ENCODE measurements at regions not wholly inside any gene's neighbourhood (a gene's known extent, or its start where the extent isn't known, plus 50 kb on each side); places are given as distances from the start of the nearest gene placed in this dataset.
"Not testable (repeated sequence)": the region's sequence is repeated elsewhere in the genome, so short reads cannot be mapped to it uniquely, and the experiment has no call there.

DNA sequence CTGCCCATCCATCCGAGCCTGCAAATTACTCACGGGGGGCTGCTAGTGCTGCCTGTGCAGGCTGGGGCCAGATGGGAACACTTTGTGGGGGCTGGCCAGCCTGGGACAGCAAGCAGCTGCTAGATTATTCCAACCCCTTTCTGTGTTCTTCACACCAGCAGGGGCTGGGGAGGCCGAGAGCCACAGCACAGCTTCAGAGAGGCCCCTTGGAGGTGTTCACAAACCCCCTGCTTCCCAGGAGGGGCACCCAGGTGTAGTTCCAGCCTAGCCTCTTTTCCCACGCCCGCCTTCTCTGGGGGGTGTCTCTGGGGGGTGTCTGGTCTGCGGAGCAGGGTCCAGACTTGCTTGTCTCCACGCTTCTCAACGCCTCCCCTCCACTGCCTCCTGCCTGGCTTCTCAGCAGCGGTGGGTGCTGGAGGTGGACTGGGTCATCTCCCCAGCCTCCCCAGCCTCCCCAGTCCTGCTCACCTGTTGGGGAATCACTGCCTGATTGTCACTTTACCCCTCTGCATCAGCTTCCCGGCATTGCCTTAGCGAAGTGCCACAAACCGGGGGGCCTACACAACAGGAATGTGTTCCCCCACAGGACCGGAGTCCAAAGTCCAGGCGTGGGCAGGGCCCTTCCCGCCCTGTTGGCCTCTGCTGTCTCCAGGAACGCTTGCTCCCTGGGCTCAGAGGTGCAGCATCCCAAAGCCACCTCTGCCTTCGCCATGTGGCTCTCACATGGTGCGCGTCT lies 74.0 kb upstream of the EN2 start:
- TF ChIP-seq, protein P1, sequence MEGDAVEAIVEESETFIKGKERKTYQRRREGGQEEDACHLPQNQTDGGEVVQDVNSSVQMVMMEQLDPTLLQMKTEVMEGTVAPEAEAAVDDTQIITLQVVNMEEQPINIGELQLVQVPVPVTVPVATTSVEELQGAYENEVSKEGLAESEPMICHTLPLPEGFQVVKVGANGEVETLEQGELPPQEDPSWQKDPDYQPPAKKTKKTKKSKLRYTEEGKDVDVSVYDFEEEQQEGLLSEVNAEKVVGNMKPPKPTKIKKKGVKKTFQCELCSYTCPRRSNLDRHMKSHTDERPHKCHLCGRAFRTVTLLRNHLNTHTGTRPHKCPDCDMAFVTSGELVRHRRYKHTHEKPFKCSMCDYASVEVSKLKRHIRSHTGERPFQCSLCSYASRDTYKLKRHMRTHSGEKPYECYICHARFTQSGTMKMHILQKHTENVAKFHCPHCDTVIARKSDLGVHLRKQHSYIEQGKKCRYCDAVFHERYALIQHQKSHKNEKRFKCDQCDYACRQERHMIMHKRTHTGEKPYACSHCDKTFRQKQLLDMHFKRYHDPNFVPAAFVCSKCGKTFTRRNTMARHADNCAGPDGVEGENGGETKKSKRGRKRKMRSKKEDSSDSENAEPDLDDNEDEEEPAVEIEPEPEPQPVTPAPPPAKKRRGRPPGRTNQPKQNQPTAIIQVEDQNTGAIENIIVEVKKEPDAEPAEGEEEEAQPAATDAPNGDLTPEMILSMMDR (IDR thresholded peaks at IDR 0.05; ENCODE audit: insufficient read depth, missing control alignments) = no peak
- FAIRE-seq = no peak
- DNase-seq (ENCODE audit: insufficient read length, low spot score) = no peak

DNA sequence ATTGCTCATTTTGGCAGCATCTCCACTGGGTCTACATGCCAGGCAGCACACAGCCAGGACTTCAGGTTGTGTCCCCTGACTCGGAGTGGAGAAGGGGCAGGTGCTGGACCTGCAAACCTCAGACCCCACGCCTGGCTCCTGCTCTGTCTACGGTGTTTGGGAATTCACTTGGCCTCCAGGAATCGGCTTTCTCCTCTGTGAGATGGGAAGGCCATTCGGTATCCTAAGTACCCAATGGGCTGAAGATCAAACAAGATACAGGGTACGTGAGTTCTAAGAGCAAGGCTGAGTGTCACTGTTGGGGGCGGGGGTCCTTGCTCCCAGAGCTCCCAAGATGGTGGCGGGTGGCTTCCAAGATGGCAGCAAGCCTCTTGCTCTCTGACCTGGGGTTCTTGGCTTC lies 73.2 kb upstream of the EN2 start:
- TF ChIP-seq, protein P1 (IDR thresholded peaks at IDR 0.05; ENCODE audit: insufficient read depth, missing control alignments) = no peak
- no peak for DNase-seq (ENCODE audit: insufficient read length, low spot score)
- no peak for FAIRE-seq

DNA sequence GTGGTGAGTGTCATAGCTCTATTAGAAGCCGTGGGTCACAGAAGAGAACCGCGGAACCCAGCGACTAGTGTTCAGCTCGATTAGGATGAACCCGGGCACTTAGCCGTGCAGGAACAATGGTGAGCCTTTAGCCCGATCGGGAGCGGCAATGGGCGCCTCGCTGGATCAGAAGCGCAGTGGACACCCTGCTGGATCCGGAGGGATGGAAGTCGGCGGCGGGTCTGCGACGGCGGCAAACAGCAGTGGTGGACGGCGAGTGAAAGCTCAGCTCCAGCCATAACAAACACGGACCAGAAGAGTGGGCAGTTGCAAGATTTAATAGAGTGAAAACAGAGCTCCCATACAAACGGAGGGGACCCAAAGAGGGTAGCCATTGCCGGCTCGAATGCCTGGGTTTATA lies 72.7 kb upstream of the EN2 start:
- not testable (repeated sequence) for FAIRE-seq

DNA sequence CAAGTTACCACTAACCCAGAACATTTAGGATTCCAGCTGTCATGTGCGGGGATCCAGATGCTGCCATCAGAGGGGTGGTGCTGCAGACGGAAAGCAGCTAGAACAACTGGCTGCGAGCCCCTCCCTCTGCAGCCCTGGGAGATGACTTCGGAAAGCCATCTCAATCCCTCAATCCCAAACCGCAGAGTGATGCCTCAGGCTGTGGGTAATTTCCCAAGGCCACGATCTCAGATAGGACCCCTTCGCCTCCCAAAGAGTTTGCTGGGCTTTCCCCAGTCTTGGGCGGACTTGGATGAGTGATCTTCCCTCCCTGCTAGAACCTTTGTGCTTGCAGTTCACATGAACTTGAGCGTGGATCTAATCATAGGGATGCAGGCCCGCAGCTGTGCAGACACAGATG lies 71.3 kb upstream of the EN2 start:
- no peak for DNase-seq (ENCODE audit: insufficient read length, low spot score)
- TF ChIP-seq, protein P1 (IDR thresholded peaks at IDR 0.05; ENCODE audit: insufficient read depth, missing control alignments) = no peak
- FAIRE-seq = no peak

More for the DNA sequence above, 72.7 kb upstream of the EN2 start:
- not testable (repeated sequence) for DNase-seq (ENCODE audit: insufficient read length, low spot score)

DNA sequence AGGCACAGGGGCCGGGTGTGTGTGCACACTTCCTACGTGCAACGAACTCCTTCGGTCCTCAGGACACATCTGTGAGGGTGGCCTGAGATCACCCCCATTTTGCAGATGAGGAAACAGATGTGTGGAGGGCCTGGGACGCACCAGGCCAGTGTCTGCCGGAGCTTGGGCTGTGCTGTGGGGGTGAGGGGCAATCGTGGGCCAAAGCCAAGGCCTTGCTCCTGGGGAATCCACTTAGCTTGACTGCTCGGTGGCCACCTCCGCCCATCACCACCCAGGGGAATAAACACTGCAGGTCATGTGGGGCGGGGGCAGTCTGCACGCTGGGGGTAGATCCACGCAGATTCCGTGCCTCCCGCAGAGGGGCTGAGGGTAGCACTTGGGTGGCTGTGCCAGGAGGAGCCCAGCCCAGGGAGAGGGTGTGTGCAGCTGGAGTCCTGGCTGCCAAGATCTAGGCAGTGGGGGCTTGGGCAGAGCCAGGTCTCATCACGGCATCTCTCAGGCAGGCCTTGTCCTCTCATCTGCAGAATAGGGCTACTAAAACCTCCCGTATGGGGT lies 70.8 kb upstream of the EN2 start:
- FAIRE-seq (no peak), DNase-seq (ENCODE audit: insufficient read length, low spot score) (no peak)
- TF ChIP-seq, protein P1 (IDR thresholded peaks at IDR 0.05; ENCODE audit: insufficient read depth, missing control alignments) = no peak

DNA sequence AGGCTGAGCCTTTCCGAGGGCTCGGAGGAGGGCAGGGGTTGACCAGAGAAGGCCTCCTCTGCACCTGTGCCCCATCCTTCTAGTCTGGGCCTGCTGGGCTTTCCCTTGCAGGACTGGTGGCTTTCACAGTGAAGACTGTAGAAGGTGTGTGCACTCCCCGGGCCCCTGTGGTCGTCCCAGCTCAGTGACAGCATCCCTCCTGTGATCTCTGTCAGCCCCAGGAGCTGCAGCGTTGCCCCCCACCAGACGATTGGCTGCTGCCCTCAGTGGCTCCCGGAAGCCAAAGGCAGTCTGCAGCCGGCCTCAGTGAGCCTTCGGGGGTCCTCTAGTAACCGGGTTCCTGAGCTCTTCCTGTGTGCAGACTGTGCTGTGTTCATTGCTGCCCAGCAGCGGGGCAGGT lies 69.4 kb upstream of the EN2 start:
- DNase-seq (ENCODE audit: insufficient read length, low spot score) (no peak), FAIRE-seq (no peak)
- TF ChIP-seq, protein P1 (IDR thresholded peaks at IDR 0.05; ENCODE audit: insufficient read depth, missing control alignments) = no peak

DNA sequence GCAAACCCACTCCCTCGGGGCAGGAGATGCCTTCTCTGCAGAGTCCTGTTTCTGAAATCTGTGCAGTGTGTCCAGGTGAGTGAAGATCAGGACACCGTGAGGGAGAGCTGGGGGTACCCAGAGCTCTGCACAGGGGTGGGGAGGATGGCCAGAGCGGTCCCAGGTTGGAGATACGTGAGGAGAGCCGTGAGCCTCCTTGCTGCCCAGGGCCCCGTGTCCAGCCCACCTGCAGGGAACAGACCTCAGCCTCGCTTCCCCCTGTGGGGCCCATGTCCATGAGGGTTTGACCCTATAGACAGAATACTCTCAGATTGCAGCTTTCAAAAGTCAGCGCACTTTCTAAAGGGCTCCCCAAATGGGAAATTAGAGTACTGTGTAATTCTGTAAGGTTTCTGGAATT lies 66.5 kb upstream of the EN2 start:
- TF ChIP-seq, protein P1 (IDR thresholded peaks at IDR 0.05; ENCODE audit: insufficient read depth, missing control alignments) = no peak
- no peak for FAIRE-seq
- no peak for DNase-seq (ENCODE audit: insufficient read length, low spot score)

All from D721Med (cell line).